DMS153 treated with DMSO at 0.1 percent for 48 hours (cell line): ENCODE measurements at regions not wholly inside any gene's neighbourhood (a gene's known extent, or its start where the extent isn't known, plus 50 kb on each side); places are given as distances from the start of the nearest gene placed in this dataset.

Source experiments
- DNase-seq: peaks from one replicate; lab custom pipeline; 2025; ENCODE audit not compliant: unreplicated experiment; lab: John Stamatoyannopoulos, UW

GRCh38 chr7:17598305-17598704 is 299.9 kb downstream of the AHR start:
- no peak for DNase-seq

DNA sequence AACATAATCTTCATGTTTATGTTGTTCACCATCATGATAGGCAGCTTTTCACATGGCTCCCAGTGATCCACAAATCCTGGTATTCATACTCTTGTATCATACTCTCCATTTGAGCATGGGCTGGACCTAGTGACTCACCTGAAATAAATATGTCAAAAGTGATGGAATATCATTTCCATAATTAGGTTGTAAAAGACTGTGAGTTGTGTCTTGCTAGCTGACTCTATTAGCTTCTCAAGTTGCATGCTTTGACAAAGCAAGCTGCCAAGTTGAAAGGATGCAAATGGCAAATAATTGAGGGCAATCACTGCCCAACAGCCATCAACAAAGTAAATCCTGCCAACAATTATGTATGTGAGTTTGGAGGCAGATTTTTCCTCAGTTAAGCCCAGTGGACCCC is 300.4 kb downstream of the AHR start:
- no peak for DNase-seq

DNA sequence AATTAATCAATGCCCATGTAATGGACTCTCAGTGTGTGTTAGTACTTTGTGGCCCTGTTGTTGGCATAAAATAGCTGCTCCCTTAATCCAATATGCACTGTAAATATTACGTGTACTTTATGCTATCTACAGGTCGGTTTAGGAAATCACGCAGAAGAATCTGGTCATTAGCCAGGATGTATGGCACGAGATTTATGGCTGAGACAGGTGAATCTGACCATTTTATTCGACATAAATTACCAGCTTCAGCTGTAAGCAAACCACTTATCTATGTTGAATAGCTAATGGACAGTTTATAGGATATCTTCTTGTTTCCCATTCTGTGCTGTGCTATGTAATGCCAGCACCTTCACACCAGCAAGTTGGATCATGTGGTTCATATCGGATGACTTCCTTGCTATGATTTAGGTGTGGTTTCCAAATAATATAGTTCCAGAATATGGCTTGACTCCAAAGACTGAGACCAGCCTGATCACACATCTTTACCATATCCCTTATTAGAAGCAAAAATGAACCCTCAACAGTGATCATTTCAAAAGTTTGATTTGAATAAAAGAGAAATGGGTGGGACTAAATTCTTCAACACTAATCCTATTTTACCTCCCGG is 301.4 kb downstream of the AHR start:
- peak; percentile 22 for DNase-seq

DNA sequence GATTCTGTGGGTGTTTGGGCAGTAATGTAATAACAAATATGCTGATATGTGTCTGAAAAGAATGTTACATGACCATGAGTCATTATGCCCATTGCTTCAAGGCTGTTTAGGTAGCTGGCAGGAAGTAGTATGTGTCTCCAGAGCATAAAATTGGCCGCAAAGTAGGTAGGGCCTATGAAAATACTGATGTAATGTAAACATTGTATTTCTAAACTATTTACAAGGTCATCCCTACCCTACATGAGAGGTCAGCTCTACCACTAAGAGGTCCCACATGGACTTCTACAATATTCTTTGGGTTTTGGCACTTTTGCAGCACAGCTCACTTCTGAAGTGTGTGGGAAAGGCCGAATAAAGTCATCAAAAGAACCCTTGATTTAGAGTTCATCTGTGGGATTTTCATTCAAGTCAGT is 301.9 kb downstream of the AHR start:
- DNase-seq = no peak

DNA sequence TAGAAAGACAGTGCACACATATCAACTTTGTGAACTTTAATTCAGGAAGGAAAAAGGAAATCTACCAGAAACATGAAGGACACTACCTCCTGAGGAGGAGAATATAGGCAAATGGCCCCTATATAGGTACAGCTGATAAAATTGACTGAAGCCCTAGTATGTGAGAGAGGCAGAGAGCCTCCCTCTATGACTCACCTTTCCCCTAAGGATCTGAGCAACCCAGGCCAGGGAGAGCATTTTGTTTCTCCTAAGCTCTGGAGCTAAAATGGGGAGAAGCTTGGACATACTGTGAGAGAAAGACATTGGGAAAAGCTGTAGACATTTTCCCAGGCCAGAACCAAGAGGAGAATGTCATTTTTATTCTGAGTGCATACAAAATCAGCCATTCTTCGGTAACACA is 303.5 kb downstream of the AHR start:
- no peak for DNase-seq

- DNase-seq = no peak
These were observed 309.8 kb downstream of the AHR start for GRCh38 chr7:17608114-17608833.

- DNase-seq = no peak
These were observed 313.2 kb downstream of the AHR start for GRCh38 chr7:17611611-17612010.

- DNase-seq = no peak
These were observed 315.0 kb downstream of the AHR start for GRCh38 chr7:17613338-17614041.

DNA sequence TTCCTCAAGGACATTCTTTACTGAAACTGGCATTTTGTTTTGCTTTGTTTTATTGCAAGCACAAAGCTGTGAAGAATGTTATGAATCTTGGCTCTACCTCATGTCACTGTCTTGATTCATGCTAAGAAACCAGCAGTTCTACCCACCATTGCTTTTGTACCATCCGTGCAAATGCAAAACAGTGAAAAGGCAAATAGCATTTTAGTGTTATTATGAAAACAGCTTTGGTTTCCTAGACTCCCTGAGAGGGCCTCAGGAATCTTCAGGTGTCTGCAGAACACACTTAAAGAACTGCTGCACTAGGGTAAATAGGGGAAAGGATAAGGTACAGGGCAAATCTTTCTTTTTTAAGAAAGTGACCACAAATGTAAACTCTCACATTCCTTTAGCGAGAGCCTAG is 318.9 kb downstream of the AHR start:
- no peak for DNase-seq

DNA sequence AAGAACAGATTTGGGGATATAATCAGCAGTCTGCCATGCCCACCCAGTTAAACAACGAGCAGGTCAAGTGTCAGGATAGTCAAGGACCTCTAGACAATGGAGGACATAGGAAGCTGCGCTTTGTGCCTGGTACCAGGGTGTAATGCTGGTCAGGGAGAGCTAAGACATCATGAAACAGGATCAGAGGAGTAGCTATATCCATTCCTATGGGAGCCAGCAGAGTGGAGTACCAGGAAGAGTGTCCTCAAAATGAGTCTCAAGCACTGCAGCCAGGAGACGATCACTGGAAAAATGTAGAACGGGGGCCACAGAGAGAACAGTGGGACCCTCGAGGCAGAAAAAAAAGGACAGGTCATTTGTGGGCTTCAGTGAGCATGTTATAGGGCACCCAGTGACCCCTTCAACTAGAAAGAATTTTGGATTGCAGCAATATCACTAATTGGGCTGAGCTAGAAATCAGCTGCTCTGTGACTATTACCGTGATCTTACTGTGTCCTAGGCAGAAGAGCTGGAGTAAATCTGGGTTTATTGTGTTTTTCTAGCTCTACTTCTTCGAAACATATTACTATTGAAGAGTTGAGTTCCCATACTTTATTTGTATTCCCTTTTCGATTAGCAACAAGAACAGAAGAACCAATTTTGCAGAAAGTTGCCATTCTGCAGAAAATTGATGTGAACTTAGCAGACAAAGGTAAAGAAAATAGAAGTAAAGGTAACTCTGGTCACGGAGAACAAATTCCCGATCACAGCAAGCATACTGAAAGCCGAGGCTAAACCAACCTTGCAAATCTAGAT is 319.6 kb downstream of the AHR start:
- no peak for DNase-seq

GRCh38 chr7:17618652-17618974 is 320.2 kb downstream of the AHR start:
- DNase-seq = no peak

DNA sequence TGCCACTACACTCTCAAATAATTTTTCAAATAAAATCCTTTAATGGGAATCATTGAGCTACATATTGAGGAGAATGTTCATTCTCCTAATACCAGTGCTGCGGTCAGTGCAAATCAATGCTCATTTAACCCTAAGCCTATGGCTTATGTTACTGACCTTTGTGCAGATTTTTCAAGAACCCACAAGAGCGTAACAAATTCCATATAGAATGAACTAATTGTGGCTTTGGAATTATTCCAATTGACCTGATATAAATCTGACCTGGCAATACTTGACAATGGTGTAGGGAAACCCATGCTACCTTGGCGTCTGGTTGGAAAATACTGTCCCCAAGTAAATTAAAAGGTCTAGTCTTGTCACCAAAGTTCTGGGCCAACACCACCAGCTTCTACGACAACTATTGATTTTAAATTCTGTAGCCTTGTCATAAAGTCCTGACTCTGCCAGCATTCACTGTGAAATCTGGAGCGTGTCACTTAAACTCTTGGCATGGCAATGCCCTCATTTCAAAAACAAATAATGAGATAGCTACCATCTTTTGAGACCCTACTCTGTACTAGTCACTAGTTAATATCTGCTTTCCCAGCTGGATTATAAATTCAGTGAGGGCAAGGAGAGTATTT is 320.9 kb downstream of the AHR start:
- DNase-seq = no peak

- DNase-seq = no peak
These were observed 319.7 kb downstream of the SNX13 start for GRCh38 chr7:17620566-17620965.

- DNase-seq = no peak
These were observed 317.8 kb downstream of the SNX13 start for GRCh38 chr7:17622451-17622850.

- DNase-seq = no peak
These were observed 316.6 kb downstream of the SNX13 start for GRCh38 chr7:17623546-17624185.

DNA sequence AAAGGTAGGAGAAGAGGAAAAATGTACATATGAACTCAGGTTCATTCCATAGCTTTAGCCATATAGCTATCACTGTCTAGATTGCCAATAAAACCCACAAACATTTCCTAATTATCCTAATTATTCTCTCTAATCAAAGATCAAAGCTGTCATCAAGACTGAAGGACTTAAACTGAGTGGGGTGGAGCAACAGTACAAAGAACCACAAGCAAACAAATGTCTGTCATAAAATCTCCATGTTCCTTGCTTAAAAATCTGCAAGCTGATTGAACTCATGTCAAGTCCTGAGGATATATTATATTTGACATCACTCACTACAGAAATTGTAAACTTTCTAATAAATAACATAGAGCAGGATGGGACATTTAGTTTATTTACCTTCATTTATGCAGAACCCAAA is 315.9 kb downstream of the SNX13 start:
- DNase-seq = no peak

- DNase-seq = no peak
These were observed 315.3 kb downstream of the SNX13 start for GRCh38 chr7:17625043-17625442.

- DNase-seq = no peak
These were observed 314.1 kb downstream of the SNX13 start for GRCh38 chr7:17626235-17626634.

- DNase-seq = no peak
These were observed 309.2 kb downstream of the SNX13 start for GRCh38 chr7:17631061-17631460.

DNA sequence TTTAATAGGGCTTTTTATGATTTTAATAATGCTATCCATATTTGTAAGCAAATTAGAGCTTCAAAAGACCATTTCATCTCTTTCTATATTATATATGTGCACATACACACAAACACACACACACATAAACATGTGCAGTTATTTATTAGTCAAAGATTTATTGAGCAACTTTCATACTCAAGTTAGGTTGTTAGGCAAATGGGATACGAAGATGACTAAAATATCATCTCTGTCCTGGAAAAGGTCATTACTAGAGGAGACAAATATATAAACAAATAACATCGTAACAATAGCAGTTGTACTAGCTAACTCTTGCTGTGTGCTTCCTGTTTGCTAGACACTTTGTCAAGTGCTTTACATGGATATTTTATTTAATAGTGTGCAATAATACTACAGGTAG is 307.9 kb downstream of the SNX13 start:
- no peak for DNase-seq

DNA sequence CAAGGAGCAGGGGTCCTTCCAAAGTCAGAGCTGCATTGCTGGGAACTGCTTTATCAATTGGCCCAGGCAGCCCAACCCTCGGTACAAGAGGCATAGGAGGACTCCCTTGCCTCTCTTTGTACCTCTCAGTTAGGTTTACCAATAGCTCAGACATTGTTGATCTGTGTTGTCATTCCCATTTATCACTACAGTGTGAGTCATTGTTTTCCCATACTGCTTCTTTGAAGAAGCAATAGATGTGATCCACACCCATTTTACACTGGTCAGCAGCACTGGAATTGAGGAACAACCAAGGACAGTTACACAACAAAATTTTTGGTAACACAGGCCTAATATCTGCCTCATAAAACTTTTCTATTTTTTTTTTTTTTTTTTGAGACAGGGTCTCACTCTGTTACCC is 307.2 kb downstream of the SNX13 start:
- no peak for DNase-seq
